ENCODE measurements at regions not wholly inside any gene's neighbourhood (a gene's known extent, or its start where the extent isn't known, plus 50 kb on each side); places are given as distances from the start of the nearest gene placed in this dataset.

DNA sequence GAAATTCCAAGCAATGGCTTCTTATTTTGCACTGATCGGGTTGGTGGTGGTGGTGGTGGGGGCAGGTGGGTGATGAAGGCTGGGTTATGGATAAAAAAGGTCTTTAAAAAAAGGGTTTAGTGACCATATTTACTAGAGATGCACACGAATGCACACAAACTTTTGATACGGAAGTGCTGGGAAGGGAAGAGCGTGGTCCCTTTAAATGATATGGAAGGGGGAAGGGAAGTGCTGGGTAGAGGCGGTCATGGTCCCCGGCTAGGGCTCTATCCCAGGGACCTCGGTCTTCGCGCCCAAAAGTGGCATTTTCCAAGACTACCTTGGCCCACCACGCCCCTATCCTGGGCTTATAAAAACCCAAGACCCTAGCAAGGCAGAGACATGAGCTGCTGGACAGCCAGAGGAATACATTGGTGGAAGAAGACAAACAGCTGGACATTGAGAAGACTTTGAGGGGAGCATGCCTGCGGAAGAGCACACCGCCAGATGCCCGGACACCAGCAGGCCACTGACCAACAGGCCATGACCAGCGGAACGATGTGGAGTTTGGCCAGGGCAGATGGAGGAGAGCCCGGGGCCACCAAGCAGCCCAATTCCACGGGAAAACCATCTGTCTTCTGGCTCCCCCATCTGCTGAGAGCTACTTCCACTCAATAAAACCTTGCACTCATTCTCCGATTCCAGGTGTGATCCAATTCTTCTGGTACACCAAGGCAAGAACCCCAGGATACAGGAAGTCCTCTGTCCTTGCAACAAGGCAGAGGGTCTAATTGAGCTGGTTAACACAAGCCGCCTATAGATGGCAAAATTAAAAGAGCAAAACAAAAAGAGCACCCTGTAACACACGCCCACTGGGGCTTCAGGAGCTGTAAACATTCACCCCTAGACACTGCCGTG lies 1720.2 kb downstream of the MRPL39 start:
- TF ChIP-seq, protein P1, sequence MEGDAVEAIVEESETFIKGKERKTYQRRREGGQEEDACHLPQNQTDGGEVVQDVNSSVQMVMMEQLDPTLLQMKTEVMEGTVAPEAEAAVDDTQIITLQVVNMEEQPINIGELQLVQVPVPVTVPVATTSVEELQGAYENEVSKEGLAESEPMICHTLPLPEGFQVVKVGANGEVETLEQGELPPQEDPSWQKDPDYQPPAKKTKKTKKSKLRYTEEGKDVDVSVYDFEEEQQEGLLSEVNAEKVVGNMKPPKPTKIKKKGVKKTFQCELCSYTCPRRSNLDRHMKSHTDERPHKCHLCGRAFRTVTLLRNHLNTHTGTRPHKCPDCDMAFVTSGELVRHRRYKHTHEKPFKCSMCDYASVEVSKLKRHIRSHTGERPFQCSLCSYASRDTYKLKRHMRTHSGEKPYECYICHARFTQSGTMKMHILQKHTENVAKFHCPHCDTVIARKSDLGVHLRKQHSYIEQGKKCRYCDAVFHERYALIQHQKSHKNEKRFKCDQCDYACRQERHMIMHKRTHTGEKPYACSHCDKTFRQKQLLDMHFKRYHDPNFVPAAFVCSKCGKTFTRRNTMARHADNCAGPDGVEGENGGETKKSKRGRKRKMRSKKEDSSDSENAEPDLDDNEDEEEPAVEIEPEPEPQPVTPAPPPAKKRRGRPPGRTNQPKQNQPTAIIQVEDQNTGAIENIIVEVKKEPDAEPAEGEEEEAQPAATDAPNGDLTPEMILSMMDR (optimal IDR thresholded peaks at IDR 0.05 in 1 of 3, IDR thresholded peaks at IDR 0.05 in 1 of 3, conservative IDR thresholded peaks at IDR 0.05 in 1 of 3; ENCODE audit: extremely low read depth in 1 of 3, insufficient read depth in 2 of 3, low read length in 3 of 3) = no peak
- no peak for TF ChIP-seq EZH2 (IDR thresholded peaks at IDR 0.05; ENCODE audit: low read length)

All from keratinocyte (primary cell).